ENCODE measurements at regions not wholly inside any gene's neighbourhood (a gene's known extent, or its start where the extent isn't known, plus 50 kb on each side); places are given as distances from the start of the nearest gene placed in this dataset.

- TF ChIP-seq EZH2 (IDR thresholded peaks at IDR 0.05; ENCODE audit: insufficient read depth, low read length) (no peak), CTCF (IDR thresholded peaks at IDR 0.05; ENCODE audit: insufficient read depth, low read depth, low read length) (no peak)
Observed at GRCh38 chr7:25893436-25893835, 258.6 kb upstream of the NFE2L3 start.

Measured in astrocyte (in vitro differentiated cells and primary cell).